Liver (tissue), 7 donors: ENCODE measurements at regions not wholly inside any gene's neighbourhood (a gene's known extent, or its start where the extent isn't known, plus 50 kb on each side); places are given as distances from the start of the nearest gene placed in this dataset.

Experiments used
- DNase-seq: peaks from one replicate; pipeline ENCODE4 v3.0.0-alpha.2; 2017; ENCODE audit warnings: low spot score
- H3K27ac ChIP-seq, 2 donors: one replicate each; pipeline ENCODE4 v1.7.0; 2013; ENCODE audit warnings: inconsistent platforms in 2 of 2, low read length in 2 of 2, control low read depth in 1 of 2, low read depth in 1 of 2, mild to moderate bottlenecking in 1 of 2
- H3K27me3 ChIP-seq, 4 donors: one replicate each; pipeline versions ENCODE4 v1.6.1 to v1.7.0; 2013; ENCODE audit warnings: low read length in 3 of 4, inconsistent platforms in 1 of 4, mild to moderate bottlenecking in 1 of 4, moderate library complexity in 1 of 4; ENCODE audit not compliant: control insufficient read depth in 4 of 4, insufficient read depth in 4 of 4
- H3K36me3 ChIP-seq, 4 donors: one replicate each; pipeline versions ENCODE4 v1.6.1 to v1.7.0; 2013; ENCODE audit warnings: low read length in 3 of 4, mild to moderate bottlenecking in 3 of 4, low read depth in 1 of 4, moderate library complexity in 1 of 4; ENCODE audit not compliant: control insufficient read depth in 4 of 4, insufficient read depth in 3 of 4
- H3K4me1 ChIP-seq, 4 donors: one replicate each; pipeline versions ENCODE4 v1.6.1 to v1.7.0; 2013; ENCODE audit warnings: low read length in 3 of 4, mild to moderate bottlenecking in 3 of 4, moderate library complexity in 1 of 4; ENCODE audit not compliant: control insufficient read depth in 4 of 4, insufficient read depth in 4 of 4
- H3K4me3 ChIP-seq, 3 donors: one replicate each; pipeline versions ENCODE4 v1.6.1 to v1.7.0; 2013; ENCODE audit warnings: low read length in 3 of 3, control low read depth in 1 of 3, low read depth in 1 of 3, mild to moderate bottlenecking in 1 of 3
- H3K9ac ChIP-seq, 2 donors: one replicate each; pipeline ENCODE4 v1.7.0; 2013; ENCODE audit warnings: low read length in 2 of 2, mild to moderate bottlenecking in 2 of 2, moderate library complexity in 2 of 2, control low read depth in 1 of 2, low read depth in 1 of 2
- H3K9me3 ChIP-seq, 4 donors: one replicate each; pipeline versions ENCODE4 v1.6.1 to v1.7.0; 2013; ENCODE audit warnings: low read length in 3 of 4; ENCODE audit not compliant: control insufficient read depth in 4 of 4
- ATF3 ChIP-seq: IDR thresholded peaks from 2 replicates; pipeline ENCODE4 v1.6.1; 2016; ENCODE audit warnings: antibody characterized with exemption
- EGR1 ChIP-seq, 2 donors: IDR thresholded peaks; 2 replicates each; pipeline ENCODE4 v1.6.1; 2016 to 2018; ENCODE audit warnings: antibody characterized with exemption in 2 of 2, low read depth in 2 of 2
- FOXA1 ChIP-seq: IDR thresholded peaks from 2 replicates; pipeline ENCODE4 v1.6.1; 2016; ENCODE audit warnings: antibody characterized with exemption
- GABPA ChIP-seq, 2 donors: IDR thresholded peaks in 1 of 2; conservative IDR thresholded peaks in 1 of 2; 2 replicates each; pipeline ENCODE4 v1.6.1; 2016; ENCODE audit warnings: antibody characterized with exemption in 2 of 2, mild to moderate bottlenecking in 1 of 2, moderate library complexity in 1 of 2
- HNF4A ChIP-seq, 2 donors: conservative IDR thresholded peaks; 2 replicates each; pipeline ENCODE4 v1.6.1; 2016; ENCODE audit warnings: antibody characterized with exemption in 2 of 2, mild to moderate bottlenecking in 2 of 2
- MAX ChIP-seq: IDR thresholded peaks from 2 replicates; pipeline ENCODE4 v1.6.1; 2016; ENCODE audit warnings: antibody characterized with exemption
- NR2F2 ChIP-seq: IDR thresholded peaks from 2 replicates; pipeline ENCODE4 v1.6.1; 2016; ENCODE audit warnings: antibody characterized with exemption
- RAD21 ChIP-seq, 2 donors: IDR thresholded peaks; 2 replicates each; pipeline ENCODE4 v1.6.1; 2016; ENCODE audit warnings: antibody characterized with exemption in 2 of 2, mild to moderate bottlenecking in 2 of 2
- REST ChIP-seq: IDR thresholded peaks from 2 replicates; pipeline ENCODE4 v1.6.1; 2016; ENCODE audit warnings: antibody characterized with exemption, mild to moderate bottlenecking
- RXRA ChIP-seq, 2 donors: IDR thresholded peaks; 2 replicates each; pipeline ENCODE4 v1.6.1; 2017 to 2018; ENCODE audit warnings: antibody characterized with exemption in 2 of 2, mild to moderate bottlenecking in 1 of 2
- TAF1 ChIP-seq: conservative IDR thresholded peaks from 2 replicates; pipeline ENCODE4 v1.6.1; 2016; ENCODE audit warnings: antibody characterized with exemption, mild to moderate bottlenecking
- YY1 ChIP-seq: IDR thresholded peaks from 2 replicates; pipeline ENCODE4 v1.6.1; 2016; ENCODE audit warnings: antibody characterized with exemption, mild to moderate bottlenecking
- ZBTB33 ChIP-seq: IDR thresholded peaks from 2 replicates; pipeline ENCODE4 v1.6.1; 2016; ENCODE audit warnings: antibody characterized with exemption
- WGBS: extraction: QIAGEN DNeasy Blood & Tissue Kit; methylation state at CpG from one replicate; pipeline ENCODE4 v1.1.7; 2013; 5-methylcytosine and 5-hydroxymethylcytosine counted together
- donor health status: healthy.
- donor health status: healthy.
- donor health status: healthy.
- donor health status: healthy.

- Histone ChIP-seq H3K9me3 (no peaks in the 10 kb centered on the region), H3K27me3 (no peaks in the 10 kb centered on the region), H3K4me1 (no peaks in the 10 kb centered on the region), H3K4me3 (no peak overlapping the region), H3K36me3 (no peaks in the 10 kb centered on the region), H3K9ac (no peak overlapping the region), H3K27ac (no peak overlapping the region)
- no peak for DNase-seq
- no peak for TF ChIP-seq NR2F2
- no peak for TF ChIP-seq YY1
- no peak for TF ChIP-seq GABPA (IDR thresholded peaks at IDR 0.05 in 1 of 2, conservative IDR thresholded peaks at IDR 0.05 in 1 of 2)
- no peak for TF ChIP-seq RAD21 (IDR thresholded peaks at IDR 0.05)
- no peak for TF ChIP-seq RXRA (IDR thresholded peaks at IDR 0.05)
- TF ChIP-seq MAX: no peak
- TF ChIP-seq ATF3: no peak
- no peak for TF ChIP-seq REST
- no peak for TF ChIP-seq TAF1
- no peak for TF ChIP-seq FOXA1
- no peak for TF ChIP-seq EGR1 (IDR thresholded peaks at IDR 0.05; ENCODE audit: low read depth in 2 of 2)
- no peak for TF ChIP-seq ZBTB33
- no peak for TF ChIP-seq HNF4A (conservative IDR thresholded peaks at IDR 0.05)
- WGBS: 45% methylated on average over 2 of the region's 2 CpGs
Measured at GRCh38 chr5:26578002-26578401, 460.4 kb downstream of the CDH9 start.

GRCh38 chr5:26572480-26572879 lies 465.9 kb downstream of the CDH9 start:
- Histone ChIP-seq H3K27me3 (no peaks in the 10 kb centered on the region), H3K4me3 (no peak overlapping the region), H3K9me3 (peaks cover 0 to 7% (median 0%) of the 10 kb centered on the region in 4 donors), H3K27ac (no peak overlapping the region), H3K9ac (no peak overlapping the region), H3K4me1 (no peaks in the 10 kb centered on the region), H3K36me3 (no peaks in the 10 kb centered on the region)
- DNase-seq: no peak
- TF ChIP-seq ZBTB33 (no peak), ATF3 (no peak), TAF1 (no peak)
- WGBS: 55% methylated on average over 1 of the region's 1 CpG
